SK-N-SH treated with all-trans-retinoic acid at 6 μM for 48 hours (cell line): ENCODE measurements at regions not wholly inside any gene's neighbourhood (a gene's known extent, or its start where the extent isn't known, plus 50 kb on each side); places are given as distances from the start of the nearest gene placed in this dataset.

Experiments used
- ARNTL ChIP-seq: fragments of 450-650 bp; formaldehyde crosslinking; IDR thresholded peaks from 2 replicates; pipeline ENCODE4 v1.5.0; 2020; ENCODE audit warnings: low read depth, mild to moderate bottlenecking, moderate library complexity, borderline replicate concordance
- BACH2 ChIP-seq: fragments of 250-450 bp; sonication (Bioruptor Pico); IDR thresholded peaks from 2 replicates; pipeline ENCODE4 v1.9.0; 2021; ENCODE audit warnings: mild to moderate bottlenecking, borderline replicate concordance
- GLIS3 ChIP-seq: fragments of 250-450 bp; sonication (Bioruptor Pico); IDR thresholded peaks from 2 replicates; pipeline ENCODE4 v1.5.0; 2020; ENCODE audit warnings: mild to moderate bottlenecking, moderate library complexity
- POU6F1 ChIP-seq: fragments of 250-450 bp; sonication (Bioruptor Pico); IDR thresholded peaks from 2 replicates; pipeline ENCODE4 v1.8.0; 2021; ENCODE audit warnings: low read depth, mild to moderate bottlenecking, moderate library complexity, borderline replicate concordance
- PPARA ChIP-seq: fragments of 250-450 bp; sonication (Bioruptor Pico); IDR thresholded peaks from 2 replicates; pipeline ENCODE4 v1.5.0; 2020; ENCODE audit warnings: mild to moderate bottlenecking, borderline replicate concordance
- TSHZ2 ChIP-seq: fragments of 250-450 bp; sonication (Bioruptor Pico); IDR thresholded peaks from 2 replicates; pipeline ENCODE4 v1.5.0; 2020; ENCODE audit warnings: mild to moderate bottlenecking, moderate library complexity
- ZNF70 ChIP-seq: fragments of 450-650 bp; formaldehyde crosslinking; IDR thresholded peaks from 2 replicates; pipeline ENCODE4 v1.5.0; 2020; ENCODE audit warnings: mild to moderate bottlenecking, moderate library complexity
- ZNF8 ChIP-seq: fragments of 450-650 bp; formaldehyde crosslinking; IDR thresholded peaks from 2 replicates; pipeline ENCODE4 v1.5.0; 2020; ENCODE audit warnings: mild to moderate bottlenecking, moderate library complexity
- TF ChIP-seq, protein P1 (sequence below): fragments of 250-450 bp; sonication (Bioruptor Pico); IDR thresholded peaks from 2 replicates; pipeline ENCODE4 v1.8.0; 2020; ENCODE audit warnings: mild to moderate bottlenecking, moderate library complexity, borderline replicate concordance
- TF ChIP-seq, protein P2 (sequence below): fragments of 250-450 bp; sonication (Bioruptor Pico); IDR thresholded peaks from 2 replicates; pipeline ENCODE4 v1.5.1; 2020; ENCODE audit warnings: low read depth, mild to moderate bottlenecking, moderate library complexity

GRCh38 chr16:85238233-85238647 is 126.0 kb upstream of the CIBAR2 start:
- TF ChIP-seq ARNTL (CRISPR knock-in tag): no peak
- TF ChIP-seq TSHZ2: no peak
- TF ChIP-seq, protein P1, sequence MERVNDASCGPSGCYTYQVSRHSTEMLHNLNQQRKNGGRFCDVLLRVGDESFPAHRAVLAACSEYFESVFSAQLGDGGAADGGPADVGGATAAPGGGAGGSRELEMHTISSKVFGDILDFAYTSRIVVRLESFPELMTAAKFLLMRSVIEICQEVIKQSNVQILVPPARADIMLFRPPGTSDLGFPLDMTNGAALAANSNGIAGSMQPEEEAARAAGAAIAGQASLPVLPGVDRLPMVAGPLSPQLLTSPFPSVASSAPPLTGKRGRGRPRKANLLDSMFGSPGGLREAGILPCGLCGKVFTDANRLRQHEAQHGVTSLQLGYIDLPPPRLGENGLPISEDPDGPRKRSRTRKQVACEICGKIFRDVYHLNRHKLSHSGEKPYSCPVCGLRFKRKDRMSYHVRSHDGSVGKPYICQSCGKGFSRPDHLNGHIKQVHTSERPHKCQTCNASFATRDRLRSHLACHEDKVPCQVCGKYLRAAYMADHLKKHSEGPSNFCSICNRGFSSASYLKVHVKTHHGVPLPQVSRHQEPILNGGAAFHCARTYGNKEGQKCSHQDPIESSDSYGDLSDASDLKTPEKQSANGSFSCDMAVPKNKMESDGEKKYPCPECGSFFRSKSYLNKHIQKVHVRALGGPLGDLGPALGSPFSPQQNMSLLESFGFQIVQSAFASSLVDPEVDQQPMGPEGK: peak; percentile 61; the same call in 1 of the 2 replicates
- no peak for TF ChIP-seq GLIS3 (CRISPR knock-in tag)
- no peak for TF ChIP-seq ZNF70
- no peak for TF ChIP-seq PPARA (CRISPR knock-in tag)
- TF ChIP-seq, protein P2, sequence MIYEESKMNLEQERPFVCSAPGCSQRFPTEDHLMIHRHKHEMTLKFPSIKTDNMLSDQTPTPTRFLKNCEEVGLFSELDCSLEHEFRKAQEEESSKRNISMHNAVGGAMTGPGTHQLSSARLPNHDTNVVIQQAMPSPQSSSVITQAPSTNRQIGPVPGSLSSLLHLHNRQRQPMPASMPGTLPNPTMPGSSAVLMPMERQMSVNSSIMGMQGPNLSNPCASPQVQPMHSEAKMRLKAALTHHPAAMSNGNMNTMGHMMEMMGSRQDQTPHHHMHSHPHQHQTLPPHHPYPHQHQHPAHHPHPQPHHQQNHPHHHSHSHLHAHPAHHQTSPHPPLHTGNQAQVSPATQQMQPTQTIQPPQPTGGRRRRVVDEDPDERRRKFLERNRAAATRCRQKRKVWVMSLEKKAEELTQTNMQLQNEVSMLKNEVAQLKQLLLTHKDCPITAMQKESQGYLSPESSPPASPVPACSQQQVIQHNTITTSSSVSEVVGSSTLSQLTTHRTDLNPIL (CRISPR knock-in tag): no peak
- no peak for TF ChIP-seq BACH2 (CRISPR knock-in tag)
- no peak for TF ChIP-seq POU6F1 (CRISPR knock-in tag)
- TF ChIP-seq ZNF8 (CRISPR knock-in tag): no peak
